K562 (cell line): ENCODE measurements at regions not wholly inside any gene's neighbourhood (a gene's known extent, or its start where the extent isn't known, plus 50 kb on each side); places are given as distances from the start of the nearest gene placed in this dataset.

Experiments used
- ATAC-seq: fragments of 200-7000 bp; cut with Tn5 transposase; 3 replicates; pipeline ENCODE4 v1.9.1; 2020; ENCODE audit warnings: moderate library complexity
- BruUV-seq: library from RNA; stranded (reverse); fragments of 400-500 nt; replicated peaks from 2 replicates; lab custom pipeline; 2021; lab: Mats Ljungman, UMichigan
- CTCF ChIA-PET: fragments of 300-600 bp; formaldehyde crosslinking; extraction: SDS; loops from one replicate; lab custom pipeline; 2021; ENCODE audit warnings: low intra/inter-chr PET ratio; lab: Yijun Ruan, JAX
- POLR2A ChIA-PET: fragments of 300-600, 350-650 bp; sonication (Branson Sonifier 250); formaldehyde crosslinking; extraction: SDS; loops from one replicate; lab custom pipeline; 2021; ENCODE audit warnings: antibody characterized with exemption, inconsistent platforms; lab: Yijun Ruan, JAX
- DNase-seq, 4 experiments: peaks; one replicate each; pipeline versions ENCODE4 v3.0.0 to v3.0.0-alpha.2; 2011 to 2018; ENCODE audit warnings: low spot score in 3 of 4, mixed read lengths in 3 of 4; ENCODE audit errors: extremely low read depth in 1 of 4
- FAIRE-seq: peaks from 2 replicates; lab custom pipeline; 2011; peaks lifted over from hg19 to GRCh38; lab: Jason Lieb, UNC
- H2AFZ ChIP-seq: 2 replicates; pipeline ENCODE4 v1.6.0; 2011; ENCODE audit warnings: low read depth, low read length, control low read depth, inconsistent platforms
- H3K27ac ChIP-seq: fragments of 200-600 bp; 3 replicates; pipeline ENCODE4 v1.8.0; 2011; ENCODE audit warnings: low read depth, mild to moderate bottlenecking, control low read depth, inconsistent platforms, low read length, moderate library complexity, mixed read lengths; ENCODE audit errors: extremely low read depth
- H3K27me3 ChIP-seq, 2 experiments: fragments of 300-600 bp in 1 of 2; 2 replicates in 1 of 2; 3 replicates in 1 of 2; pipeline versions ENCODE4 v1.6.0 to v1.8.0; 2011; ENCODE audit warnings: inconsistent platforms in 2 of 2, low read length in 2 of 2, mild to moderate bottlenecking in 1 of 2, mixed read lengths in 1 of 2, moderate library complexity in 1 of 2; ENCODE audit not compliant: control insufficient read depth in 2 of 2, insufficient read depth in 2 of 2
- H3K36me3 ChIP-seq: fragments of 300-600 bp; 3 replicates; pipeline ENCODE4 v1.8.0; 2011; ENCODE audit warnings: mild to moderate bottlenecking, low read length, inconsistent platforms; ENCODE audit not compliant: control insufficient read depth, insufficient read depth
- H3K4me1 ChIP-seq, 2 experiments: fragments of 200-600 bp in 1 of 2; replicated peaks in 1 of 2; 2 replicates in 1 of 2; 3 replicates in 1 of 2; pipeline versions ENCODE4 v1.5.1 to v1.8.0; 2011; ENCODE audit warnings: inconsistent platforms in 2 of 2, low read length in 2 of 2, mild to moderate bottlenecking in 1 of 2, mixed read lengths in 1 of 2, moderate library complexity in 1 of 2; ENCODE audit not compliant: control insufficient read depth in 2 of 2, insufficient read depth in 2 of 2
- H3K4me2 ChIP-seq: 2 replicates; pipeline ENCODE4 v1.6.1; 2011; ENCODE audit warnings: low read length, control low read depth, inconsistent platforms, mixed read lengths; ENCODE audit not compliant: insufficient read depth
- H3K4me3 ChIP-seq: fragments of 200-600 bp; sonication (generic), shearing (Covaris generic); 2 replicates; pipeline ENCODE4 v1.5.1; 2016; ENCODE audit warnings: control low read depth, inconsistent platforms
- H3K79me2 ChIP-seq: fragments of 200-600 bp; 3 replicates; pipeline ENCODE4 v1.8.0; 2011; ENCODE audit warnings: low read length, inconsistent platforms; ENCODE audit not compliant: control insufficient read depth, insufficient read depth
- H3K9ac ChIP-seq, 2 experiments: 2 replicates each; pipeline versions ENCODE4 v1.6.0 to v1.6.1; 2011; ENCODE audit warnings: low read depth in 2 of 2, low read length in 2 of 2, control low read depth in 1 of 2, inconsistent platforms in 1 of 2, mild to moderate bottlenecking in 1 of 2, mixed read lengths in 1 of 2; ENCODE audit not compliant: insufficient read depth in 1 of 2
- H3K9me1 ChIP-seq: one replicate; pipeline ENCODE4 v1.6.0; 2011; ENCODE audit warnings: inconsistent platforms, mild to moderate bottlenecking, low read length, moderate library complexity; ENCODE audit not compliant: control insufficient read depth, insufficient read depth
- H3K9me3 ChIP-seq: replicated peaks from 2 replicates; pipeline ENCODE4 v1.5.1; 2011; ENCODE audit warnings: low read depth, low read length, inconsistent platforms; ENCODE audit not compliant: control insufficient read depth, insufficient read depth
- H4K20me1 ChIP-seq: replicated peaks from 2 replicates; pipeline ENCODE4 v1.6.1; 2011; ENCODE audit warnings: low read length, inconsistent platforms, mixed read lengths; ENCODE audit not compliant: control insufficient read depth, insufficient read depth
- ARID1B ChIP-seq: fragments of 450-650 bp; IDR thresholded peaks from 2 replicates; pipeline ENCODE4 v1.6.1; 2016; ENCODE audit warnings: antibody characterized with exemption, mild to moderate bottlenecking, inconsistent platforms
- CBFA2T3 ChIP-seq: fragments of 450-650 bp; IDR thresholded peaks from 2 replicates; pipeline ENCODE4 v1.6.1; 2017
- HCFC1 ChIP-seq: IDR thresholded peaks from 2 replicates; pipeline ENCODE4 v1.6.1; 2012; ENCODE audit warnings: low read depth, low read length, improper control_type of control experiment
- POU5F1 ChIP-seq: fragments of 150-350 bp; IDR thresholded peaks from 2 replicates; pipeline ENCODE4 v1.6.1; 2014; ENCODE audit warnings: borderline replicate concordance, low read length, low read depth, mild to moderate bottlenecking; ENCODE audit not compliant: partially characterized antibody
- SIX5 ChIP-seq, 2 experiments: IDR thresholded peaks; 2 replicates each; pipeline ENCODE4 v1.6.1; 2011; ENCODE audit warnings: low read length in 2 of 2, borderline replicate concordance in 1 of 2, low read depth in 1 of 2, mild to moderate bottlenecking in 1 of 2, moderate library complexity in 1 of 2; ENCODE audit not compliant: insufficient read depth in 1 of 2
- SMAD2 ChIP-seq: fragments of 150-350 bp; IDR thresholded peaks from 2 replicates; pipeline ENCODE4 v1.6.1; 2014; ENCODE audit warnings: low read depth, mild to moderate bottlenecking, low read length
- U2AF2 ChIP-seq: fragments of 200-400 bp; formaldehyde crosslinking; optimal IDR thresholded peaks from 2 replicates; pipeline ENCODE3; 2017; ENCODE audit warnings: low read depth, mild to moderate bottlenecking, low read length
- ZBTB43 ChIP-seq: sonication (generic); formaldehyde crosslinking; IDR thresholded peaks from 2 replicates; pipeline ENCODE4 v1.8.0; 2023; ENCODE audit warnings: mild to moderate bottlenecking, missing genetic modification reagents
- ZNF197 ChIP-seq: fragments of 200-800 bp; sonication (Bioruptor generic); IDR thresholded peaks from 2 replicates; pipeline ENCODE4 v1.6.1; 2016; ENCODE audit warnings: low read depth, missing genetic modification characterization, missing compliant biosample characterization
- ZNF407 ChIP-seq: fragments of 450-650 bp; IDR thresholded peaks from 2 replicates; pipeline ENCODE4 v1.6.1; 2016; ENCODE audit warnings: low read depth
- ZNF830 ChIP-seq: fragments of 250-450 bp; sonication (Bioruptor Pico); IDR thresholded peaks from 2 replicates; pipeline ENCODE4 v1.5.0; 2021; ENCODE audit warnings: mild to moderate bottlenecking
- WGBS: fragments of 100-300 bp; shearing (Covaris generic); methylation state at CpG from one replicate; pipeline ENCODE4 v1.1.6; 2016; ENCODE audit warnings: low coverage, mixed read lengths; ENCODE audit not compliant: insufficient coverage; ENCODE audit errors: missing lambda C conversion rate; 5-methylcytosine and 5-hydroxymethylcytosine counted together
- in situ Hi-C: fragments of 300-500 bp; cut with MboI; formaldehyde crosslinking; loops from 4 replicates; pipeline ENCODE4 v1.15.0; 2018; ENCODE audit warnings: inconsistent platforms, mixed read lengths
- intact Hi-C: fragments of 100-400 bp; cut with micrococcal nuclease; formaldehyde crosslinking; loops from 2 replicates; pipeline ENCODE4 v1.14.2; 2022

GRCh38 chr4:66590488-66591215, 920.4 kb upstream of the EPHA5 start:
- H3K4me1 ChIP-seq: no peaks in the 10 kb centered on the region
- no peak for DNase-seq
- TF ChIP-seq HCFC1 (no peak), POU5F1 (no peak), SMAD2 (no peak), ZNF197 (CRISPR knock-in tag) (no peak), ZBTB43 (CRISPR knock-in tag) (no peak), SIX5 (IDR thresholded peaks at IDR 0.05; ENCODE audit: borderline replicate concordance in 1 of 2, insufficient read depth in 1 of 2, low read depth in 1 of 2, low read length in 2 of 2) (no peak), ZNF407 (no peak), ZNF830 (CRISPR knock-in tag) (no peak), U2AF2 (no peak), CBFA2T3 (no peak), ARID1B (no peak)
- H2AFZ ChIP-seq: no peak overlapping the region
- H3K79me2 ChIP-seq: no peaks in the 10 kb centered on the region
- 0% methylated on average over 1 of the region's 1 CpG for WGBS
- no peak overlapping the region for H3K27ac ChIP-seq
- in situ Hi-C loops: no loop called here
- BruUV-seq: no TSS peak
- no peaks in the 10 kb centered on the region for H4K20me1 ChIP-seq
- ChIA-PET POLR2A (no interaction called here), CTCF (no interaction called here)
- H3K9me3 ChIP-seq: no peaks in the 10 kb centered on the region
- no peak overlapping the region for H3K9ac ChIP-seq
- no peaks in the 10 kb centered on the region for H3K9me1 ChIP-seq
- no peaks in the 10 kb centered on the region for H3K27me3 ChIP-seq
- intact Hi-C loops: no loop called here
- H3K4me2 ChIP-seq: no peak overlapping the region
- no peak for ATAC-seq
- no peak overlapping the region for H3K4me3 ChIP-seq
- no peak for FAIRE-seq
- no peaks in the 10 kb centered on the region for H3K36me3 ChIP-seq
